Glomerular visceral epithelial cell (primary cell): ENCODE measurements at regions not wholly inside any gene's neighbourhood (a gene's known extent, or its start where the extent isn't known, plus 50 kb on each side); places are given as distances from the start of the nearest gene placed in this dataset.

Experiments used
- DNase-seq: peaks from one replicate; pipeline ENCODE4 v3.0.0-alpha.2; 2016; ENCODE audit errors: extremely low spot score

DNA sequence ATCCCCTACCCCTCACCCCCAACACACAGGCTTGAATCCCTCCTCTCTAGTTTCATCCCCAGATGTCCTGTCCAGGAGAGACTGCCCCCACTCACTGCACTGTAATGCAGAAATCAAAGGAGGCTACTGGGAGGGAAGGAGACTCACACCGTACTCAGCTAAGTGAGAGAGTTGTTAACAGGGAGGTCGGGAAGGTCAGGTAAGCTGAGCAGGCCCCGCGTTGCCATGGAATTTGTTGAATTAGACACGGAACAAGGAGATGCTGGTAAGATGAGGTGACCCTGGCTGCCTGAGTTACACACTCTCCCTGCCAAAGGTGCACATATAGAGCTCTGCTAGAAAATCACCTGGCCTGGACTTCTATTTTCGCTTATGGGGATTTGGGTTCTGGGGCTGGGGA, 197.9 kb downstream of the NXPE2 start:
- DNase-seq = no peak

DNA sequence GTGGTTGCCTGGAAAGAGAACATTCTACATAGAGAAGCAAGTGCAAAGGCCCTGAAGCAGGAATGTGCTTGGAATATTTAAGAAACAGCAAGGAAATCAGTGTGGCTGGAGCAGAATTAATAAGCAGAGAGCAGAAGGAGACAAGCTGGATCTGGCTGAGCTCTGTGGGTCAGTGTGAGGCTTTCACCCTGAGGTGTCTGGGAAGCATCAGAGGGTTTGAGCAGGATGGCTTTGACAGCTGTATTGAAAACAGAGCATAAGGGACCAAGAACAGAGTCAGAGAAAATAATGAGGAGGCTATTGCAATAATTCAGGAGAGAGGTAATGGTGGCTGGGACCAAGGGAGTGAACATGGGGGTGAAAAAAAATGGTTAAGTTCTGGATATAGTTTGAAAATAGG, 199.6 kb downstream of the NXPE2 start:
- no peak for DNase-seq

DNA sequence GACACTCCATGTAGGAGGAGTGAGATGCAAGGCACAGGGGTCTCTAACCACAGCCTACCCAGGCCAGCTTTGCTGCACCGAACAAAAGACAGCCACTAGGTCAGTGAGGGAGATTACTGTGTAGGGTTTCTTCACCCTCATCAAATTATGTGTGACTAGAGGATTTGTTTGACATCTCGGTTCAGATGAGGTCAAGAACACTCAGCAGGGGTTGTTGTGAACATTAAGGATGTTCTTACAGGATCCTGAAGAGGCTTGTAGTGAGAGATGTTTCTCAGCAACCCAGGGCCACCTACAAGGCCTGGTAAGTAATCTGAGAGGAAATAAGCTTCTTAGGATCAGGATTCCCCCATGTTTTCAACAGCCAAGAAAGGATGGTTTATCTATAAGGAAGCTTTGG, 202.1 kb downstream of the NXPE2 start:
- DNase-seq = no peak

DNA sequence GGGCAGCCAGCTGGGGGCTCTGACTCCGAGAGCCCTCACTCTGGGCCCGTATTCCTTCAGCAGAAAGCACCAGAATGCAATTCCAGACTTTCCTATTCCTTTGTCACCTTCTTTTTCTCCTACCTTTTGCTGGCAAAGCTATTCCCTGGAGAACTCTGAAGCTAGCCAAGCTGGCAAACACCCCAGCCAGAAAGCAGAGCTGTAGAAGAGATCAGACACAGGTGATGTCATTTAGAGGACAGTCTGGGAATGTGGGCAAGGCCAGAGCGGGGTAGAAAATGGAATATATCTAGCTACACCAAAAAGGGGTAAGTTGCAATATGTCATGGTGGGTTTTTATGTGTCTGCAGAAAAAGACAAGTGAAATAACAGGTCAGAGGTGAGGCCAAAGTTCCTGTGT, 205.1 kb downstream of the NXPE2 start:
- no peak for DNase-seq

DNA sequence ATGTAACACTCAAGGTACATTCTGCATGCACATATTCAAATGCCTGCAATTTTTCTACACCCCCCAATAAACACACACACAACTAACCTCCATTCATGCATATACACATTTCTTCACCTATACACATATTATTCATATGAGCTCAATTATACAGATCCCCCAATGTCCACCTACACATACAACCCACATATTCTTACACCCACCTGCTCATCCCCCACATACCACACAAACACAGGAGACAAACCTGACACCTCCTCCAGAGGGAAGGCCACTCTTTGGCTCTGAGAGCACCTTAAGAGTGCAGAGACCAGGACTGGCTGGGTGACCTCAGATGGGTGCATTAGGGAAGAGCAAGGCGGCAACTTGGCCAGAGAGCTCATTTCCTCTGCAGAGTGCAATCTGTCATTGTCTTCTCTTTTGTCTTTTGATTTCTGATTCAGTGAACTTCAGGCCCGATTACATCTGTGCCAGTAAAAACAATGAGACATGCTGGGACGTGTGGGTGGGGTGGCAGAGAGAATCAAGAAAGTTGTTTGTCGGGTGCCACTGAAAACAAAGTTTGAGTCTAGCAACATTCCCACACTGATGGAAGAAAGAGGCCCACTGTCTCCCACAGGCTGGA, 208.4 kb downstream of the NXPE2 start:
- DNase-seq = no peak

DNA sequence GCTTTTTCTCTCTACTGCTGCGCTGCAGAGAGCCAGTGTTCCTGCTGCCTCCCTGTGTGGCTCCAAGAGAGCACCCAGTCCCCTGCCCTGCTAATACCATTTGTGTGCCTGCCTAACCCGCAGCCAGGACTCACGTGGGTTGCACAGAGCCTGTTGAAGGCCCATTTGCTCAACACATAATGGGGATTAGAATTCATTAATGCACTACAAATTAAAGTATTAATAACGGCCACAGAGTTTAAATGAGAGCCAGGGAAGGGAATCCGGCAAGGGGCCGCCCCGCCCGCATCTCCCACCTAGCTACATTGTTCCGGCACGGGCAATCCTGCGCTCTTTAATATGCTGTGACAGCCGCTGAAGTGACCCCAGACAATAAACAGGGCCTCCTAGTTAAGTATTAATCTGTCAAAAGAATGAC, 211.3 kb downstream of the NXPE2 start:
- DNase-seq = no peak

DNA sequence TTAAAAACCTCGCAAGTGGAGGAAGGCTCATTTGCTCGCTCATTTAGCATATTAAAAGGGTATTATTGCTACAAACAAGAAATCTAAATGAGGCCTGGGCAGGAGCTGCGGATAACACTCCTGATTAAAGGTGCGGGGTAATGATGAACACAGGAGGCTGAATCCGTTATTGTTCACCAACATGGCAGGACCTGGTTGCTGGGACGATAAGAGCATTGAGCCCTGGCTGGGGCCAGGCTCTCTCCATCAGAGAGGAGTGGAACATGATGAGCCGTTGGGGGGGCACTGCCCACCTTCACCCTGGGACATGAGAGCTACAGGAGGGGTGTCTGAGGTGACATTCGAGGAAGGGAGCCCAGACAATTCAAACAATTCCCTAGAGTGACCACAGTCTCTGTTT, 211.7 kb downstream of the NXPE2 start:
- no peak for DNase-seq

DNA sequence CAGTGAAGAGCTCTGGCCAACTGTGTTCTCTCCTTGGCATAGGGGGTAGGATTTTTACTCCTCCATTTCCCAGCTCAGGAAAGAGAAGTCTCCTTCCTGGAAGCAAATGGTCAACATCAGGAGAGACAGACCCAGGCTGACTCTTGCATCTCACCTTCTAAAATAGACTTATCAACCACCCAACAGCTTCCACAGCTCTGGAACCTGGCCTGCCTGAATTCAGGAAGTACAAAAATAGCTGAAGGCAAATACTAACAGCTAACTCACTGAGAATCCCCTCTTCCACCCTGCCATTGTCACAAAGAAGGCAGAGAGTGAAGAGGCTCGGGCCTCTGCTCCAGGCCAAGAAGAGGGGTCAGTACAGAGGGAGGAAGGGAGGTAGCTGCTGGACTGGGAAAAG, 213.6 kb downstream of the NXPE2 start:
- DNase-seq = no peak

DNA sequence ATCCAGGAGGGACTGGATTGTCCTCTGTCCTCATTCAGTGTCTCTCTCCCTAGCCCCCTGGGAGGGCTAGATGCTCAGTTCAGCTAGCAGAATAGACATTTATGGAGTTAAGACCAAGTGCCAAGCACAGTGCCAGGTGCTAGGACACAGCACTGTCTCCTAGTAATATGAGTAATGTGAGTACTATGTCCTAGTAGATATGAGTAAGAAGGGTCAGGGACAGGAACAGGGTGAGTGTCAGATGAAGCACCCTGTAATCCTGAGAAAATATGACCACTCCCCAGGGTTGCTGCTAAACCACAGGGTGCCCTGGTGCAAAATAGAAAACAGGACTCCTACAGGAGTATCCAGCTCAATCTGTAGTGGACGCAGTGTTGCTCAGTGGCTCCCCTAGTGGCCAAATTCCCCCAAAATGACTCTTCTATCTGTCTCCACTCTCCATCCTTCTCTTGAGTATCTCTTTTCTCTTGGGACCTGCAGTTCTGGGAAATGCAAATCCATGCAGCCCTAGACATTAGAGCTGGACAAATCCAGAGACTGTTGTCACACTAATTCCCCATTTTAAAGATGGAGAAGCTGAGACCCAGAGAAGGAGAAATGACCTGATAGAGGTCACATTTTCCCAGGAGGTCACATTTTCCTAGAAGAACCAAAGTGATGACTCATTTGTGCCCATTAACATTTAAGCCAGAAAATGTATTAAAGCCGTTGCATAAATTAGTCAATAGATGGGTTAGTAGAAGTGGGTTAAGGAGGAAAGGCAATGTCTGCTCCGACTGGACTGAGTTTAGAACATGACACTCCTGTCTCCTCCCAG, 214.3 kb downstream of the NXPE2 start:
- DNase-seq = no peak

DNA sequence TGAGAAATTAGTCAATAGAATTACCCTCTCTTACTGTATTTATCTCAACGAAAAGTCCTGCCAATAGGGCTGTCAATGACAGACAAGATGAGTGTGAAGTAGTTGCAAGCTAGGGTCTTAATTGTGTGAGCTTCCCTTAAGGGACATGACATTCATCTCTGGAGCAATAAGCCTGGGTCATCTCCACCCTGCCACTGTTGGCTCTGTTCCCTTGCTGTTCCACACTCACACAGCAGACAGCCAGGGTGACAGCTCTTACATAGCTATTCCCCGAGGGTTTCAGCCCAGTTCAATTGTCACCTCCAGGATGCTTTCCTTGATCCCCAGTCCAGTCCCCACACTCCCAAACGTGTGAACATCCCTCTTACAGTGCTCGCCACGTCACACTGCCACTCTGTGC, 215.0 kb downstream of the NXPE2 start:
- DNase-seq = no peak

DNA sequence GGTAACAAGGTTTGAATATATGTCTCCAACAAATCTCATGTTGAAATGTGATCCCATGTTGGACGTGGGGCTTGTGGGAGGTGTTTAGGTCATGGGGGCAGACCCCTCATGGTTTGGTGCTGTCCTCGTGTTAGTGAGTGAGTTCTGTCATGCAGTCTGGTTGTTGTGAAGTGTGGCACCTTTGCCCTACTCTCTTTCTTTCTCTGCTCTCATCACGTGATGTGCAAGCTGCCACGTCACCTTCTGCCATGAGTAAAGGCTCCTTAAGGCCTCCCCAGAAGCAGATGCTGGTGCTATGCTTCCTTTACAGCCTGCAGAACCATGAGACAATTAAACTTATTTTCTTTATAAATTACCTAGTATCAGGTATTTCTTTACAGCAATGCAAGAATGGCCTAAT, 218.3 kb downstream of the NXPE2 start:
- DNase-seq = no peak

DNA sequence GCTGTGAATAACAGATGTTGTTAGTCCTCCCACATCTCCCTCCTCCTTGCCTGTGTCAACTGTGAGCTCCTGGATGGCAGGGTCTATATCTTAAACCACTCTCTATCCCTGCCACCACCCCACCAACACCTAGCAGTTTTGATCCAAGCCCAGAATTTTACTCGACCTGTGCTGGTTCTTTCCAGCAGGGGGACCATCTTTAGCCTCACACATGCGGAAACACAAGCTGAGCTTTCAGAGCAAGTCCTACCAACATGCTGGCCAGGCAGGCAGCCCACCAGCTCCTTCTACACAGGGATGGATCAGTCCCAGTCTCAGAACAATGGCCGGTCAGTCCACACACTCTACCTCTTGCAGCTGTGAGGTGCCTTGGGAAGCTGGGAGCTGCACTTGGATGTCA, 231.5 kb downstream of the NXPE2 start:
- no peak for DNase-seq

DNA sequence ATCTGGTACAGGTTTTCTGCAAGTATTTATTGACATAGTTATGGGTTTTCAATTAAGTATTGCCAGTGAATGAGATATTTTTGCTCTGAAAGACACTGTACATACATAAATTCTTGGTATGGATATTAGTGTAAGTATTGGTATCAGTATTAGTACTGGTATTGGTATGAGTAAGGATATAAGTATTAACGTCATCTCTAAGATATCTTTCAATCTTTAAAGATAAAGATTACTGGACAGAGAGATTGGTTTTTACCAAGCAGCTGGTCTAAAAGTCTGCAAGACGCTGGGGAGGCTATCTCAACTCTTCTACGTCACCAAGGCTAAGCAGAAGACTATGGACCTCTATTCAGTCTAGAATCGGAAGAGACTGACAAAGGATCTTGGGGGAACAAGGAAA, 234.5 kb downstream of the NXPE2 start:
- DNase-seq = no peak

DNA sequence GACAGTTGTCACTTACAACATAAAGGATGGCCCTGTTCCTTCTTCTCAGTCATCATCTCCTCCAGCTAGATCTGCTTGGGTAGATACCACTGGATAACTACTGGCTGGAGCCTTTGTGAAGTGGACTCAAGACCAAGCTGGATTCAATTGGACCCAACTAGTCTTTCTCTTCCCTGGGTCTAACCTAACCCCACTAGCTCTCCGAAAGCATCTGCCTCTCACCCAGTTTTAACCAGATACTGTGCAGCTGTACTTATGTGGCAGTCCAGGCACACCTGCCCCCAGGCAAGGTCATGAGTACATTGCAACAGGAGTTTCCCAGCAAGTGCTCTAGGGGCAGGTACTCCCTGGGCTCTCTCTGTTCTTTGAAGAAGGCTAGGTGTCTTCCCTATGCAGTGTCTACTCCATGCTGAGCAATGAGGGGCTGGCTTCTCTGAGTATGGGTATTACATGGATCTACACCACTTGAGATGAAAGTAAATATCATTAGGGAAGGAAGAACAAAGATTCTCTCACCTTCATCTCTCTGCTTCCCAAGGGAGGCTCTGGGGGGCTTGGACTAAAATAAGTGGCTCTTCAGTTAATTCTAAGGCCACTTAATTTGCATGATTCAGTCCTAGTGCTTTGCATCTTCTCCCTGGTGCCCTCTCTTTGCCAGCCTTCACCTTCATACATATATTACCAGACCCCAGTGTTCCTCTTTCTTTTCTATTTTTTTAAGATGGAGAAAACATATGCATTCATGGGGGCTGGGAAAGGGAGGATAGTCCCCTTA, 236.1 kb downstream of the NXPE2 start:
- no peak for DNase-seq

DNA sequence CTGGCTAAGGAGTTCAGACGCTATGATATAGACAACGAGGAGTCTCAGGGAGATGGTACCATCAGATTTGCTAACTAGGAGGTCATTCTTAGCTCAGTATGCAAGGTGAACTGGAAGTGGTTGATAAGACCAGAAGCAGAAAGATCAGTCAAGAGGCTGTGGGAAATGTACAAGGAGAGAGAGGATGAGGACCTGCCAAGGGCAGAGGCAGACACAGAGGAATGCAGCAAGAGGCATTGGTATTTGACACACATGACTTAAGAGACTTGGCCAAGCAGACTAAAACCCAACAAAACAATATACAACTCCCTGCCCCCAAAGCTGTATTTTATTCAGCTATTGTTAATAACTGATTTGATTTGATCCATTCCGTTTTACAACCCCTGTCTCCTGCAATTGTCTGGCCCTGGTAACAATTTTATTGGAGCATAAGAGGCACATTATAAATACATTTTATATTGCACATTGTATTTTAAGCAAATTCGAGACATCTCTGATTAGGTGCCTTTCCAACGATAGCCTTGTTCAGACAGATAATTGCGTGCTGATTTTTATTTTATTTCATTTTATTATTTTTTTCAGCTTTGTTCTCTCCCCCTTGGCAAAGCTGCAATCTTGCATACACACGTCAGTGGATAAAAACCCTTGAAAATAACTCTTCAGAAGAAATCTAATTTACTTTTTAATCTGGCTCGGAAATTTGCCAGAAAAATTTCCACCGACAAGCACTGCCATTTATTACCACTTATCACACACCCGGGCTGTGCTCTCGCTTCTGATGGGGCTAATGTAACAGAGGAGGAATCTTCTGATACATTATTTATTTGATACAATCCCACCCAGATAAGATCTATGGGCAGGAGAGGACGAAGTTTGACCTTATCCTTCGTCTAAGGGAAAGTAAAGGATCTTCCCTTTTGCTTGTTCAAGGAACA, 237.8 kb downstream of the NXPE2 start:
- no peak for DNase-seq

DNA sequence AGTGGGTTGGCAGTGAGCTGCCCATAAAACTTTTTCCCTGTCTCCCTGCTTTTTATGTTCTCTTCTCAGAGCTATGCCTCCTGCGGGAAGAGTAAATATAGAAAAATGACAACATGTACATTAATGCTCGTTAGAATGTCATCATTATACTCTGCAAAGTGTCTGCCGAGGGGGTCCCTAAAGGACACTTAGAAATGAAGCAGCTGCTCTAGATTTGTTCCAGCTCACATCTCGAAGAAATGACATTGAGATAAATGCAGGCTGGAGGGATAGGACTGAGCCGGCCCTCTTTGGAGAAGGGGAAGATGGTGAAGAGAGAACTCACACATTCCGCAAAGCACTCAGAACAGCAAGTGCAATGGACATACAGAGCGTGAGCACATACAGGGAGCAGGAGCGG, 240.0 kb downstream of the NXPE2 start:
- DNase-seq = no peak

DNA sequence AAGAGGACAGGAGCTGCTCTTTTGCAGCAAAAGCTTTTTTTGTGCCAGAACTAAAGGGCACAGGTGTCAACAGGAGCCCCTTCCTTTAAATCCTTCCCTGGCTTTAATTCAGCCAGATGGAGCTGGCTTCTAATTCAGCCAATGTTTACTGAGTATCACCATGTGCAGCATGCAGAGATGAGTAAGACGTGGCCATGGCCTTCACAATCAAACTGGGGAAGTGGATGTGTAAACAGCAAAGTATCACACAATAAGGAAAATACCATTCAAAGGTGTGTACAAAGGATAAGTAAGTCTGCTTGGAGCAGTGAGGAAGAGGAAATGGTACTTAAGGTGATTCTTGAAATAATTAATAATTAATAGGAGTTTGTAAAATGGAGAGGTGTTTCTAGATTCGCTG, 243.4 kb downstream of the NXPE2 start:
- DNase-seq = no peak

DNA sequence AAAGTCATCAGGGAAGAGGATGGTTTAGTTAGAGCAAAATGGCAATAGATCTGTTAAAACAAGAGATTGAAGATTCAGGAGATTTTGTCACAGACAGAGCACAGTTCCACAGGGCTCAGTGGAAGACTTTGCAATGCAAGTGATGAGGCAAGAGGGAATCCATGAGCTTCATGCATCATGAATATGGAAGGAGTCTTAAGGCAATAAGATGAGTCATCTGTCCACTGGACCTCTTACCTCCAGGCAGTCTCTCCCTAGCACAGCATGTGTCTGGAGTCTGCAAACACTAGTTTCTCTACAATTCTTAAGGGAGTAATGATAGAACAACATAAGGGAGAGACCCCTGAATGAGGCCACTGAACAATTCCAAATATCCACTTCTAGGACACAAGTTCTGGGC, 245.7 kb downstream of the NXPE2 start:
- no peak for DNase-seq

DNA sequence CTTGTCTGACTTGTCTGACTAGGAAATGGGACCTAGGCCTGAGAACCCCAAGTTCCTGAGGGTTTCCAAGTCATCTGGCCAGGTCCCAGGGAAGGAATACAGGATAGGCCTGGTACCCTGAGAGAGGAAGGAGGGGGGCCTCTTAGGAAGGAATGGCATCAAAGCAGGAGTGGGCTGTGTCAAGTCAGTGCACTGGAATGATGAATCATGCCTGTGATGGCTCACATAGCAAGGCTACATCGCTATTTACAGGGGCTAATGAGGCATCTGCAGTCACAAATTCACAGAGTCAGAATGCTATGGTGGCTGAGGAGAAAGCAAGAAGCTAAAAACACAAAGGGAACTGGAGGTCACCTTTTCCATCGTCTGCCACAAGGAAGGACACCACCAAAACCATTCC, 247.3 kb downstream of the NXPE2 start:
- DNase-seq = no peak

DNA sequence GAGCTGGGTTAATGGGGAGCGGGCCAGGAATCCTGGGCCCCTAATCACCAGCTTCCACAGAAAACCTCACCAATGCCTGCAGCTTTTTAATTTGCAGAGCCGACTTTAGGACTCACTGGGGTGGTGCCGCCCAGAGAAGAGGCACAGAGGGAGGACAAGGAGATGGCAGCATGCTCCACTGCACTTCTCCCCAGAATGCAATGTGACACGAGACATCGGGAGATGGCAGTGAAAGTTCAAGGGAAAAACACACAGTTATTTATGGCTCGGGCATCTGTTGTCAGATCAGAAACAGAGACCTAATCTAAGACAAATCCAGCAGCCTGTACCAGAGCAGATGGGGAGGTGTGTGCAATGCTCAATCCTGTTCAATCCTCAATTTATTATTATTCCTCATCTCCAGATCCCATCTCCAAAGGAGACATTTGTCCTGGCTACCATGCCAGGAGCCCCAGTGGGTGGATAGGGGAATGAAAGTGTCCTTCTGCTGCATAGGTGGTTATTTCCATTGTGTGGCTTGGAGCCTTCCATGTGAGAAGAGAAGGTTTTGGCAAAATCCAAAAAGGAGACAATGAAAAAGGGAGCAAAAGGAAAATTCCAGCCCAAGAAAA, 250.0 kb downstream of the NXPE2 start:
- no peak for DNase-seq

DNA sequence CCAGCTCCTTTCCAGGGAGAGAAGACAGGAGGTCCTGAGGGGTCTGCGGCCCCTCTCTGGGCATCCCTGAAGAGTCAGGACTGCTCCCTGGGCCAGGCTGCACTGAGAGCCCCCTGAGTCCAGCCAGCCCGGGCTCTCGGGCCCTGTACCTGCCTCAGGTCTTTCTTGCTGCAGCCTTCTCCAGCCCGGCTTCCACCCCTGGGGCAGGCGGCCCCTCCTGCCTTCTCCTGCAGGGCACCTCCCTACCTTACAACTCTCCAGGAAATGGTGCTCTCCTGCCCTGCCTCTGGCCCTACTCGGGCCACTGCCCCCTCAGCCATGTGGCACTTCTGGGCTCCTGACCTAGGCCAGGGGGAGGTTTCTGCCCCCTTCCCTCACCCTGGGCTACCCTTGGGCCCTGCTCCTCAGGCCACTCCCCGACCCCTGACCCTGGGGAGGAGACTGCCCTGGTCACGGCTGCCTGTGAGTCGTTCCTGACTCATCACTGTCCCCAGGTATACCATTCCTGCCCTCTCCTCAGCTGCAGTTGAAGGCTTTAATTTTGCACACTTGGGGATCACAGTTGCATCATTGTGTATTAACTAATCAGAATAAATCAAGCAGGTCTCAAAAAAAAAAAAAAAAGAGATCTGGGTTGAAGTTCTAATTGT, 251.1 kb downstream of the NXPE2 start:
- no peak for DNase-seq
